ENCODE measurements at regions not wholly inside any gene's neighbourhood (a gene's known extent, or its start where the extent isn't known, plus 50 kb on each side); places are given as distances from the start of the nearest gene placed in this dataset.

- Histone ChIP-seq H3K27me3 (replicated peaks; ENCODE audit: control insufficient read depth, insufficient read depth, low read length) (no peaks in the 10 kb centered on the region), H3K36me3 (ENCODE audit: control insufficient read depth, insufficient read depth, low read length) (no peaks in the 10 kb centered on the region), H3K4me3 (replicated peaks; ENCODE audit: low read depth, low read length) (no peak overlapping the region)
- TF ChIP-seq CTCF (IDR thresholded peaks at IDR 0.05; ENCODE audit: insufficient read depth, low read length, poor library complexity, severe bottlenecking) = no peak
- no peak for DNase-seq (ENCODE audit: extremely low read depth, insufficient read length)
Observed at GRCh38 chr3:76985645-76986044, 54.3 kb upstream of the ROBO2 start.

DNA sequence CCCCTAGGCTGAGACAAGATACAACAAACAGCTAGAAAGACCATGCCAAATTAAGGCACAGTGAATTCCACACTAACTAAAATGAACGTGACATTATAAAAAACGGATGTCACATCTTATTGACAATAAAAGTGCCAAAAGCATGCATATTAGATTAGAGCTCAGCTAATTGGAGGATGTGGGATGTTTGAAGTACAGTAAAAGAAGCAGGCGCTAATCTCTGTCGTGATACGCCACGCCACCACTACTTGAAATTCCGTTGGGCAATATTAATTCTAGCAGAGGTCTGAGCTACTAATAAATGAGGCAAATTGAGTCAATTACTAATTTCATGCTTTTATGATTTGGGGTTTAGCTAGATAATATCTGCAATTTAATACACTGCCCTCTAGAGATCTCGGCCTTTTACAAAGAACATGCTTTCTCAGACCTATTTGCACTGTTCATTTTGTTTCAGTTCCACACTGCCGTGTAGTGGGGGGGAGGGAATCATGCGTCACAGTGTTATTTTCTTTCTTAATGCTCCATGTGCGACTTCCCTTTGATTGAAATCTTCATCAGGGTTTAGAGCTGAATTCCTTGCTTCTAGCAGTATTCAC is 52.9 kb upstream of the ROBO2 start:
- Histone ChIP-seq H3K36me3 (ENCODE audit: control insufficient read depth, insufficient read depth, low read length) (no peaks in the 10 kb centered on the region), H3K4me3 (replicated peaks; ENCODE audit: low read depth, low read length) (no peak overlapping the region), H3K27me3 (replicated peaks; ENCODE audit: control insufficient read depth, insufficient read depth, low read length) (no peaks in the 10 kb centered on the region)
- no peak for DNase-seq (ENCODE audit: extremely low read depth, insufficient read length)
- TF ChIP-seq CTCF (IDR thresholded peaks at IDR 0.05; ENCODE audit: insufficient read depth, low read length, poor library complexity, severe bottlenecking) = no peak
